ENCODE measurements at regions not wholly inside any gene's neighbourhood (a gene's known extent, or its start where the extent isn't known, plus 50 kb on each side); places are given as distances from the start of the nearest gene placed in this dataset.
"Not testable (repeated sequence)": the region's sequence is repeated elsewhere in the genome, so short reads cannot be mapped to it uniquely, and the experiment has no call there.

- no peak for DNase-seq (ENCODE audit: low spot score in 2 of 2)
- no peak for FAIRE-seq
Observed at GRCh38 chrY:19644889-19645638, 99.5 kb downstream of the KDM5D start.

- no peak for FAIRE-seq
- DNase-seq (ENCODE audit: low spot score in 2 of 2): no peak
Observed at GRCh38 chrY:19637651-19638347, 106.7 kb downstream of the KDM5D start.

- FAIRE-seq (no peak), DNase-seq (ENCODE audit: low spot score in 2 of 2) (no peak)
Observed at GRCh38 chrY:19628926-19629325, 115.6 kb downstream of the KDM5D start.

GRCh38 chrY:19622392-19622791 is 122.1 kb downstream of the KDM5D start:
- no peak for DNase-seq (ENCODE audit: low spot score in 2 of 2)
- FAIRE-seq: no peak

- DNase-seq (ENCODE audit: low spot score in 2 of 2) (no peak), FAIRE-seq (no peak)
Observed at GRCh38 chrY:19621756-19622155, 122.8 kb downstream of the KDM5D start.

- FAIRE-seq: no peak
- DNase-seq (ENCODE audit: low spot score in 2 of 2): no peak
Observed at GRCh38 chrY:19601113-19601512, 143.4 kb downstream of the KDM5D start.

GRCh38 chrY:19600711-19601110 is 143.8 kb downstream of the KDM5D start:
- DNase-seq (ENCODE audit: low spot score in 2 of 2): no peak
- FAIRE-seq: no peak

- DNase-seq (ENCODE audit: low spot score in 2 of 2) (no peak), FAIRE-seq (no peak)
Observed at GRCh38 chrY:19590235-19590634, 154.3 kb downstream of the KDM5D start.

- DNase-seq (ENCODE audit: low spot score in 2 of 2) (no peak), FAIRE-seq (no peak)
Observed at GRCh38 chrY:19589664-19590063, 154.9 kb downstream of the KDM5D start.

GRCh38 chrY:19587311-19587710 is 157.2 kb downstream of the KDM5D start:
- DNase-seq (ENCODE audit: low spot score in 2 of 2) (no peak), FAIRE-seq (no peak)

GRCh38 chrY:19580990-19581389 is 163.5 kb downstream of the KDM5D start:
- FAIRE-seq; DNase-seq (ENCODE audit: low spot score in 2 of 2): not testable (repeated sequence)

GRCh38 chrY:19578281-19578874 is 166.1 kb downstream of the KDM5D start:
- DNase-seq (ENCODE audit: low spot score in 2 of 2): no peak
- no peak for FAIRE-seq

GRCh38 chrY:19577250-19577649 is 167.3 kb downstream of the KDM5D start:
- FAIRE-seq (no peak), DNase-seq (ENCODE audit: low spot score in 2 of 2) (no peak)

GRCh38 chrY:19574939-19575338 is 169.6 kb downstream of the KDM5D start:
- DNase-seq (ENCODE audit: low spot score in 2 of 2): no peak
- no peak for FAIRE-seq

GRCh38 chrY:19573646-19574045 is 170.9 kb downstream of the KDM5D start:
- FAIRE-seq (no peak), DNase-seq (ENCODE audit: low spot score in 2 of 2) (no peak)

- DNase-seq (ENCODE audit: low spot score in 2 of 2): no peak
- no peak for FAIRE-seq
Observed at GRCh38 chrY:19570999-19571398, 173.5 kb downstream of the KDM5D start.

- FAIRE-seq (no peak), DNase-seq (ENCODE audit: low spot score in 2 of 2) (no peak)
Observed at GRCh38 chrY:19567943-19568342, 176.6 kb downstream of the KDM5D start.

GRCh38 chrY:19567051-19567921 is 177.2 kb downstream of the KDM5D start:
- DNase-seq (ENCODE audit: low spot score in 2 of 2): peak in 1 of 2 donors; percentile 43
- FAIRE-seq: no peak

- DNase-seq (ENCODE audit: low spot score in 2 of 2) (no peak), FAIRE-seq (no peak)
Observed at GRCh38 chrY:19559161-19559560, 185.4 kb downstream of the KDM5D start.

GRCh38 chrY:19549671-19550466 is 194.7 kb downstream of the KDM5D start:
- DNase-seq (ENCODE audit: low spot score in 2 of 2): no peak
- FAIRE-seq: no peak

All from frontal cortex (tissue), 3 donors.